ENCODE measurements at regions not wholly inside any gene's neighbourhood (a gene's known extent, or its start where the extent isn't known, plus 50 kb on each side); places are given as distances from the start of the nearest gene placed in this dataset.
"Not testable (repeated sequence)": the region's sequence is repeated elsewhere in the genome, so short reads cannot be mapped to it uniquely, and the experiment has no call there.

DNA sequence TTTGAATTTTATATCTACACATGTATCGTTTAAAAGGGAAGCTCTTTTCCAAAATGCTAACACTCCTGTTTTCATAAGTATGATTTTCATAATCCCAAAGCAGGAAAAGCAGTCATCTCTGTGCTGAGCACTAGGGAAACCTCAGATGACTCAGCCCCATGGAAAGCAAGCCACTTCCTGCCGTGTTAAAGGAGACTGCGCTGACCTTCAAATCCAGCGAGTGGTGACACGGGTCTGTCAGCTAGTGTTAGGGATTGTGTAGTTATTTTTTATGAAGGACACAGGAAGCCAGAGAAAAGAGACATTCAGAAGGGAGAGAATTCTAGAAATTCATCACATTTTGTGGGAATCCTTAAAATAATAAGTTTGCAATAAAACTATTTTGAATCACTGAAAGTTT, 57.0 kb upstream of the CD93 start:
- Mint-ChIP-seq H3K4me3 (no peak overlapping the region), H3K36me3 (ENCODE audit: low read depth) (no peaks in the 10 kb centered on the region), H3K9me3 (no peaks in the 10 kb centered on the region), H3K27me3 (no peaks in the 10 kb centered on the region), H3K4me1 (peaks cover 4% of the 10 kb centered on the region), H3K27ac (no peak overlapping the region)
- CTCF ChIA-PET = interaction anchor here (0.7 kb wide), 1 partner anchor 11 kb away, joined by 3 read pairs; no protein-coding TSS in a partner anchor
- POLR2A ChIA-PET = no interaction called here
- ATAC-seq (ENCODE audit: low read depth) = no peak
- DNase-seq = no peak
- TF ChIP-seq, protein P1, sequence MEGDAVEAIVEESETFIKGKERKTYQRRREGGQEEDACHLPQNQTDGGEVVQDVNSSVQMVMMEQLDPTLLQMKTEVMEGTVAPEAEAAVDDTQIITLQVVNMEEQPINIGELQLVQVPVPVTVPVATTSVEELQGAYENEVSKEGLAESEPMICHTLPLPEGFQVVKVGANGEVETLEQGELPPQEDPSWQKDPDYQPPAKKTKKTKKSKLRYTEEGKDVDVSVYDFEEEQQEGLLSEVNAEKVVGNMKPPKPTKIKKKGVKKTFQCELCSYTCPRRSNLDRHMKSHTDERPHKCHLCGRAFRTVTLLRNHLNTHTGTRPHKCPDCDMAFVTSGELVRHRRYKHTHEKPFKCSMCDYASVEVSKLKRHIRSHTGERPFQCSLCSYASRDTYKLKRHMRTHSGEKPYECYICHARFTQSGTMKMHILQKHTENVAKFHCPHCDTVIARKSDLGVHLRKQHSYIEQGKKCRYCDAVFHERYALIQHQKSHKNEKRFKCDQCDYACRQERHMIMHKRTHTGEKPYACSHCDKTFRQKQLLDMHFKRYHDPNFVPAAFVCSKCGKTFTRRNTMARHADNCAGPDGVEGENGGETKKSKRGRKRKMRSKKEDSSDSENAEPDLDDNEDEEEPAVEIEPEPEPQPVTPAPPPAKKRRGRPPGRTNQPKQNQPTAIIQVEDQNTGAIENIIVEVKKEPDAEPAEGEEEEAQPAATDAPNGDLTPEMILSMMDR (IDR thresholded peaks at IDR 0.05) = no peak
- intact Hi-C loops (cut with micrococcal nuclease) = no loop called here

DNA sequence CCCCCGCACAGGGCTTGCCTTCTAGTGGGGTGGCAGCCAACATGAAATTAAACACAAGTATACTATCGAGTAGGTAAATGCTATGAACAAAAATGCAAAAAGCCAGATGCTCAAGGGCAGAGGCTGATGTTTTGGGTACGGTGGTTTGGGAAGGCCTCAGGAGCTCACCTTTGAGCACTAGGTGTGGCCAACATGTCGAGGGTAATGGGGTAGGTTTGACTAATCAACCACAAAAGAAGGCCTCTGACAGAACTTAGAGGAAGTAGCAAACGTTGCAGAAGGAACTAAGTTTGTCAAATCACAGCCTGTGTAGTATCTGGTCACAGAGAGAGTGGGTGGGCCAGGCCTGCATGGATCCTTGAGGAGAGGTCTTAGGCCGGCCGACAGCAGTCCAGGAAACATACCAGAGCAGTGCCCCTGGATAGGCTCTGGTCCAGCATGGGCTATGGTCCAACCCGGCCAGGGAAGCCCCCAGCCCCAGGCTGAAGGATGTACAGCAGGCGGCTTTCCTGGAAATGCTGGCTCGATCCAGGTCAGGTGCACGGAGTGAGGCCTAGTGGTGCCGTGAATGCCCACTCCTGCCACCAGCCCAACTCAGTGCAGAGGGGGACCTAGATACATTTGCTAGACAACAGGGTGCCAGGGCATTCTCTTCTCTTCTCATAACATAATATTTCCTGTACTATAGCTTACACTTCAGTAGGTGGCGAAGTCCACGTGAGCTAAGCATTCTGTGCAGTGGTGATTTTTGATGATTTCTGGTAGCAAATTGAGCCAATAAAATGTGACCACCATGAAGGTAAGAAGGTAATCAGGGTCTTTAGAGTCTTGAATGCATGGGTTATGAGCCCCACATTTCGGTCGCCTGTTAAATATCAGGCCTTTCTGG, 56.3 kb upstream of the CD93 start:
- Mint-ChIP-seq H3K27me3 (no peaks in the 10 kb centered on the region), H3K27ac (no peak overlapping the region), H3K9me3 (no peaks in the 10 kb centered on the region), H3K36me3 (ENCODE audit: low read depth) (no peaks in the 10 kb centered on the region), H3K4me3 (no peak overlapping the region), H3K4me1 (peaks cover 4% of the 10 kb centered on the region)
- DNase-seq (no peak), ATAC-seq (ENCODE audit: low read depth) (no peak)
- CTCF ChIA-PET = no interaction called here
- TF ChIP-seq, protein P1 (IDR thresholded peaks at IDR 0.05) = no peak
- intact Hi-C loops (cut with micrococcal nuclease) = no loop called here
- POLR2A ChIA-PET = no interaction called here

DNA sequence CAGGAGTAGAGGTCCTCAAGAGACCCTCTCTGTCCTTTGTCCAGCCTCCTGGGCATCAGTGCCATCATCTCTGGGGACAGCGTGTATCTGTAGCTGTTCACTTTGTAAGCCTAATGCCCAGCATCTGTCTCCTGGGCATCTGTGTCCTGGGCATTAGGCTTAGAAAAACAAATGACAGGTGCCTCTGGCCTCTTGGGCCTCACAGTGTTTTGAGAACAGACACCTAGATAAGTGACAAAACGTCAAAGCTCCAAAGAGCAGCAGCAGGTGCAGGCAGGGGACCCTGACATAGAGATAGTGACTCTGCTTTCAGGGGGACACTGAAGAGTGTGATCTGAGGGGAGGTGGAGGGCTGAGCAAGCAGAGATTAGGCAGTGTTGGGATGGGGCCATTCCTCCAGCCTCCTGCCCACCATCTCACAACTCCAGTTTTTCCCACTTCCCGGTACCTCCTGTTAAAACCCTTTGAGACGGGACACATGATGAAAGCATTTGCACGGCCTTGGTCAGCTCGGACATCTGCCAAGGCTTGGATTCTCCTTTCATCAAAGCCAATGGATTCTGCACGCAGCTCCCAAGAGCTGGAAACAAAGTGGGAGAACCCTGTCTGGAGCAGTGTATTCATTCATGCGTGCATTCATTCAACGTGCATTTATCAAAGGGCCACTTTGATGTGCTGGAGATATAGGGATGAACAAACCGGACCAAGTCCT, 55.5 kb upstream of the CD93 start:
- Mint-ChIP-seq H3K9me3 (no peaks in the 10 kb centered on the region), H3K27me3 (no peaks in the 10 kb centered on the region), H3K4me3 (no peak overlapping the region), H3K36me3 (ENCODE audit: low read depth) (no peaks in the 10 kb centered on the region), H3K27ac (no peak overlapping the region), H3K4me1 (peaks cover 4% of the 10 kb centered on the region)
- POLR2A ChIA-PET = no interaction called here
- intact Hi-C loops (cut with micrococcal nuclease) = no loop called here
- TF ChIP-seq, protein P1 (IDR thresholded peaks at IDR 0.05) = no peak
- ATAC-seq (ENCODE audit: low read depth) (no peak), DNase-seq (no peak)
- CTCF ChIA-PET = no interaction called here

DNA sequence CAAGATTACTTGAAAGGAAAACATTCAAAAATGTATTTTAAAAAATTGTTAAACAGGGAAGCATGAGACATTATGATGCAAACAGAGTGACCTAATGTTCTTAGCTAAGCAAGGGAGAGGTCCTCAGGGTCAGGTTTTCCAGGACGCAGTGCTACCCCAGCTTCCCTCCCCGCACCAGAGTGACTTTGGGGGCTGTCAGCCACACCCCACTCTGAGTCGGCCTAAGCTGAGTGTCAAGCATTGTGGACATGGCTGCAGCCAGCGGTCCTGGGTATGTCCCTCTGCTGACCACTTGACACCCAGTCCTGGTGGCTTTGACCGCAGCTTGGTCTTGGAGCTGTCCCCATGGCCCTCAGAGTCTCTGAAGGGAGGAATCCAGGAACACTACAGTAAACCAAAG, 54.9 kb upstream of the CD93 start:
- TF ChIP-seq, protein P1 (IDR thresholded peaks at IDR 0.05) = no peak
- ATAC-seq (ENCODE audit: low read depth) (no peak), DNase-seq (no peak)
- Mint-ChIP-seq H3K9me3 (no peaks in the 10 kb centered on the region), H3K36me3 (ENCODE audit: low read depth) (no peaks in the 10 kb centered on the region), H3K4me1 (peaks cover 4% of the 10 kb centered on the region), H3K27me3 (no peaks in the 10 kb centered on the region), H3K4me3 (no peak overlapping the region), H3K27ac (no peak overlapping the region)
- CTCF ChIA-PET = no interaction called here
- POLR2A ChIA-PET = no interaction called here
- intact Hi-C loops (cut with micrococcal nuclease) = no loop called here

DNA sequence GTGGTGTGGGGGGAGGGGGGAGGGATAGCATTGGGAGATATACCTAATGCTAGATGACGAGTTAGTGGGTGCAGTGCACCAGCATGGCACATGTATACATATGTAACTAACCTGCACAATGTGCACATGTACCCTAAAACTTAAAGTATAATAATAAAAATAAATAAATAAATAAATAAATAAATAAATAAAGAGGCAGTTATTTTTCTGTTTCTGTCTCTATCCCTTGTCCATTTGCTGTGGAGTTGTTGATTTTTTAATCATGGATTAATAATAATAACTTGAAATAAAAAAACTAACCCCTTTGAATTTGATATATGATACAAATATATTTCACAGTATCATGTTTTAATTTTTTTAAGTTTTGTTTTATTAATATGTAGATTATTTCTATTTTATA, 53.9 kb upstream of the CD93 start:
- intact Hi-C loops (cut with micrococcal nuclease); ATAC-seq (ENCODE audit: low read depth); POLR2A ChIA-PET; H3K4me3 Mint-ChIP-seq; CTCF ChIA-PET; DNase-seq; H3K27me3 Mint-ChIP-seq; H3K9me3 Mint-ChIP-seq; H3K27ac Mint-ChIP-seq; H3K4me1 Mint-ChIP-seq; H3K36me3 Mint-ChIP-seq (ENCODE audit: low read depth): not testable (repeated sequence)
